Gastroesophageal sphincter (tissue), 4 donors: ENCODE measurements at regions not wholly inside any gene's neighbourhood (a gene's known extent, or its start where the extent isn't known, plus 50 kb on each side); places are given as distances from the start of the nearest gene placed in this dataset.

Source experiments
- ATAC-seq: fragments of 150-250 bp; one replicate; pipeline ENCODE4 v1.9.1; 2016; ENCODE audit warnings: mild to moderate bottlenecking, moderate library complexity
- H3K27ac ChIP-seq, 4 donors: fragments of 200-600 bp; sonication (generic) in 3 of 4; 1 replicate in 3 of 4; 2 replicates in 1 of 4; pipeline ENCODE4 v1.5.1; 2016 to 2019
- H3K27me3 ChIP-seq: fragments of 200-600 bp; sonication (generic); one replicate; pipeline ENCODE4 v1.5.1; 2019
- H3K36me3 ChIP-seq, 2 donors: fragments of 200-600 bp; sonication (generic); one replicate each; pipeline ENCODE4 v1.5.1; 2019; ENCODE audit warnings: control low read depth in 1 of 2
- H3K4me1 ChIP-seq, 3 donors: fragments of 200-600 bp; sonication (generic); 1 replicate in 2 of 3; 2 replicates in 1 of 3; pipeline ENCODE4 v1.5.1; 2016 to 2019; ENCODE audit warnings: control low read depth in 2 of 3
- H3K4me3 ChIP-seq, 2 donors: fragments of 200-600 bp; sonication (generic); one replicate each; pipeline ENCODE4 v1.5.1; 2019; ENCODE audit warnings: mild to moderate bottlenecking in 1 of 2, moderate library complexity in 1 of 2
- H3K9me3 ChIP-seq, 3 donors: fragments of 200-600 bp; sonication (generic); one replicate each; pipeline ENCODE4 v1.5.1; 2017 to 2019; ENCODE audit warnings: control low read depth in 2 of 3
- CTCF ChIP-seq, 4 experiments: fragments of 200-600 bp in 2 of 4; fragments of 450-650 bp in 2 of 4; sonication (generic) in 1 of 4; IDR thresholded peaks; one replicate each; pipeline ENCODE4 v1.5.1; 2017 to 2019; ENCODE audit warnings: antibody characterized with exemption in 4 of 4, mild to moderate bottlenecking in 2 of 4, moderate library complexity in 2 of 4
- EP300 ChIP-seq: sonication (generic); formaldehyde crosslinking; IDR thresholded peaks from one replicate; pipeline ENCODE4 v1.6.1; 2017; ENCODE audit warnings: antibody characterized with exemption, mild to moderate bottlenecking
- POLR2A ChIP-seq, 2 donors: fragments of 450-650 bp; IDR thresholded peaks; one replicate each; pipeline ENCODE4 v1.6.1; 2017; ENCODE audit warnings: antibody characterized with exemption in 2 of 2, mild to moderate bottlenecking in 2 of 2, moderate library complexity in 1 of 2
- POLR2AphosphoS5 ChIP-seq: sonication (generic); formaldehyde crosslinking; IDR thresholded peaks from one replicate; pipeline ENCODE4 v1.6.1; 2017; ENCODE audit warnings: antibody characterized with exemption
- WGBS, 2 donors: methylation state at CpG; one replicate each; pipeline ENCODE4 v1.1.5; 2018; ENCODE audit warnings: low coverage in 1 of 2; 5-methylcytosine and 5-hydroxymethylcytosine counted together

GRCh38 chr20:57991211-57991881 lies 237.1 kb downstream of the ANKRD60 start:
- peaks cover 3% of the 10 kb centered on the region for H3K27me3 ChIP-seq
- TF ChIP-seq POLR2A (IDR thresholded peaks at IDR 0.05) (no peak), CTCF (IDR thresholded peaks at IDR 0.05) (no peak), POLR2AphosphoS5 (no peak), EP300 (no peak)
- no peaks in the 10 kb centered on the region for H3K36me3 ChIP-seq
- H3K4me1 ChIP-seq, result peaks cover 0 to 9% (median 3%) of the 10 kb centered on the region in 3 donors
- 94% methylated on average over 6 of the region's 14 CpGs; no CpG with 5 or more reads in 1 of the 2 donors for WGBS, 2 donors
- ATAC-seq, result peak; percentile 71
- no peaks in the 10 kb centered on the region for H3K9me3 ChIP-seq
- peak overlapping the region in 1 of 4 donors; percentile 11 for H3K27ac ChIP-seq
- no peak overlapping the region for H3K4me3 ChIP-seq

- H3K4me1 ChIP-seq, result peaks cover 0 to 9% (median 3%) of the 10 kb centered on the region in 3 donors
- no peak for TF ChIP-seq POLR2AphosphoS5
- no peak for TF ChIP-seq POLR2A (IDR thresholded peaks at IDR 0.05)
- TF ChIP-seq CTCF (IDR thresholded peaks at IDR 0.05), result no peak
- no peak for TF ChIP-seq EP300
- peak overlapping the region in 1 of 4 donors; percentile 11 for H3K27ac ChIP-seq
- peak; percentile 75 for ATAC-seq
- no peaks in the 10 kb centered on the region for H3K36me3 ChIP-seq
- peaks cover 3% of the 10 kb centered on the region for H3K27me3 ChIP-seq
- H3K9me3 ChIP-seq, result no peaks in the 10 kb centered on the region
- WGBS, 2 donors, result 32 to 42% methylated on average over 8 of the region's 8 CpGs
- H3K4me3 ChIP-seq, result no peak overlapping the region
Observed at GRCh38 chr20:57990396-57990987, 238.0 kb downstream of the ANKRD60 start.

DNA sequence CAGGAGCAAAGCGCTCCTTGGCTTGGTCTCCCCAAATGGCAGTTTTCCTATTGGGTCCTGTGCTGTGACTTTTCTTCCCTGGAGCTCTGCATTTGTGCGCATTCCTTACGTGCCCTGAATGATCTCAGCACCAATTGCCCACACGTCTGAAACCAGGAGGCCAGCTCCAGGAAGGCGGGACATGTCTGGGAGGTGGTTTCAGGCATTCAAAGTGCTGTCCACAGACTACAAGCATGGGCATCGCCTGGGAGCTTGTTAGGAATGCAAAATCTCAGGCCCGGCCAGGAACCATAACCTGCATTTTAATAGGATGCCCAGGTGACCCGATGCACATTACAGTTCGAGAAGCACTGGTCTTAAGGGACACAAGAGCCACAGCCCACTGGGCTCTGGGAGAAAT lies 239.6 kb downstream of the ANKRD60 start:
- peaks cover 3% of the 10 kb centered on the region for H3K27me3 ChIP-seq
- no peak overlapping the region for H3K27ac ChIP-seq
- no peak for ATAC-seq
- no peak overlapping the region for H3K4me3 ChIP-seq
- no peaks in the 10 kb centered on the region for H3K36me3 ChIP-seq
- TF ChIP-seq CTCF (IDR thresholded peaks at IDR 0.05) (no peak), POLR2A (IDR thresholded peaks at IDR 0.05) (no peak), POLR2AphosphoS5 (no peak), EP300 (no peak)
- no peaks in the 10 kb centered on the region for H3K9me3 ChIP-seq
- 54 to 86% methylated on average over 2 to 4 of the region's 9 CpGs for WGBS, 2 donors
- peaks cover 0 to 4% (median 3%) of the 10 kb centered on the region in 3 donors for H3K4me1 ChIP-seq

DNA sequence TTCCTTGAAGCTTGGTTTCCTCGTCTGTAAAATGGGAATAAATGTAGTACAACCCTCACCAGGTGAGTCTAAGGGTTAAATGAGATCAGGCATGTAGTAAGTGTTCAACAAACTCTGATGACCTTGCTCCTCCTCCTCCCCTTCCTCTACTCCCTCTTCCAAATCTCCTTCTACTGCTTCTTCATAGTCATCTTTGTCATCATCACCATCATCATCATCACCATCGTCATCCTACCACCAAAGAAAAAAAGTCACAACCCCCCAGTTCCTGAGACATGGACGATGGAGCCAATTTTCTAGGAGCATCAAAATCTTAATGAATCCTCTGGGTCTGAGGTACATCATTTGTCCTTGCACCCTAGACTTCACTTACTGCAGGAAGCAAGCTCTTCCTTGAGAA lies 240.0 kb downstream of the ANKRD60 start:
- 90 to 100% methylated on average over 1 to 3 of the region's 3 CpGs for WGBS, 2 donors
- TF ChIP-seq EP300 (no peak), POLR2A (IDR thresholded peaks at IDR 0.05) (no peak), POLR2AphosphoS5 (no peak), CTCF (IDR thresholded peaks at IDR 0.05) (no peak)
- H3K4me3 ChIP-seq, result no peak overlapping the region
- no peak overlapping the region for H3K27ac ChIP-seq
- H3K9me3 ChIP-seq, result no peaks in the 10 kb centered on the region
- peaks cover 0 to 3% (median 0%) of the 10 kb centered on the region in 3 donors for H3K4me1 ChIP-seq
- H3K27me3 ChIP-seq, result peaks cover 3% of the 10 kb centered on the region
- H3K36me3 ChIP-seq, result no peaks in the 10 kb centered on the region
- ATAC-seq, result no peak

GRCh38 chr20:57987659-57988058 lies 240.8 kb downstream of the ANKRD60 start:
- no peak for ATAC-seq
- 85 to 91% methylated on average over 5 to 6 of the region's 6 CpGs for WGBS, 2 donors

More at GRCh38 chr20:57987659-57988058, 240.8 kb downstream of the ANKRD60 start:
- H3K9me3 ChIP-seq, result no peaks in the 10 kb centered on the region
- H3K36me3 ChIP-seq, result no peaks in the 10 kb centered on the region
- peaks cover 3% of the 10 kb centered on the region for H3K27me3 ChIP-seq
- TF ChIP-seq EP300 (no peak), POLR2A (IDR thresholded peaks at IDR 0.05) (no peak), POLR2AphosphoS5 (no peak), CTCF (IDR thresholded peaks at IDR 0.05) (no peak)
- H3K4me3 ChIP-seq, result no peak overlapping the region
- H3K4me1 ChIP-seq, result peaks cover 0 to 3% (median 0%) of the 10 kb centered on the region in 3 donors
- H3K27ac ChIP-seq, result no peak overlapping the region
